Type B pancreatic cell (in vitro differentiated cells): ENCODE measurements at regions not wholly inside any gene's neighbourhood (a gene's known extent, or its start where the extent isn't known, plus 50 kb on each side); places are given as distances from the start of the nearest gene placed in this dataset.

ENCODE experiments used
- DNase-seq: peaks from one replicate; pipeline ENCODE4 v3.0.0; 2021; ENCODE audit warnings: mixed read lengths; ENCODE audit not compliant: unreplicated experiment; ENCODE audit errors: extremely low spot score
- H3K27ac Mint-ChIP-seq: 2 replicates; pipeline ENCODE4 v1.8.0; 2021; ENCODE audit warnings: mild to moderate bottlenecking, mixed read lengths
- H3K27me3 Mint-ChIP-seq: 2 replicates; pipeline ENCODE4 v1.8.0; 2021; ENCODE audit warnings: mixed read lengths
- H3K36me3 Mint-ChIP-seq: 2 replicates; pipeline ENCODE4 v1.8.0; 2021; ENCODE audit warnings: mixed read lengths
- H3K4me1 Mint-ChIP-seq: one replicate; pipeline ENCODE4 v1.8.0; 2021; ENCODE audit warnings: mixed read lengths; ENCODE audit not compliant: unreplicated experiment
- H3K4me3 Mint-ChIP-seq: 2 replicates; pipeline ENCODE4 v1.8.0; 2021; ENCODE audit warnings: mild to moderate bottlenecking, mixed read lengths
- H3K9me3 Mint-ChIP-seq: 2 replicates; pipeline ENCODE4 v1.8.0; 2021; ENCODE audit warnings: mixed read lengths
- CTCF ChIP-seq: fragments of 200-600 bp; sonication (generic); conservative IDR thresholded peaks from 2 replicates; pipeline ENCODE4 v1.5.0; 2021; ENCODE audit warnings: antibody characterized with exemption, mild to moderate bottlenecking

- Mint-ChIP-seq H3K4me3 (peak overlapping the region; percentile 39), H3K9me3 (no peaks in the 10 kb centered on the region), H3K27ac (no peak overlapping the region), H3K4me1 (peaks cover 15% of the 10 kb centered on the region), H3K27me3 (no peaks in the 10 kb centered on the region), H3K36me3 (no peaks in the 10 kb centered on the region)
- DNase-seq = no peak
- TF ChIP-seq CTCF = no peak
These were observed 110.0 kb downstream of the ADSS2 start for GRCh38 chr1:244341455-244342450.

GRCh38 chr1:244344001-244344400 is 107.7 kb downstream of the ADSS2 start:
- peaks cover 18% of the 10 kb centered on the region for H3K4me1 Mint-ChIP-seq
- H3K4me3 Mint-ChIP-seq = no peak overlapping the region
- H3K27ac Mint-ChIP-seq = no peak overlapping the region
- H3K27me3 Mint-ChIP-seq = no peaks in the 10 kb centered on the region
- no peak for DNase-seq
- TF ChIP-seq CTCF = no peak
- no peaks in the 10 kb centered on the region for H3K9me3 Mint-ChIP-seq
- no peaks in the 10 kb centered on the region for H3K36me3 Mint-ChIP-seq

GRCh38 chr1:244346972-244347618 is 104.6 kb downstream of the ADSS2 start:
- Mint-ChIP-seq H3K27ac (no peak overlapping the region), H3K4me3 (no peak overlapping the region), H3K27me3 (no peaks in the 10 kb centered on the region), H3K4me1 (peaks cover 32% of the 10 kb centered on the region), H3K9me3 (peaks cover 10% of the 10 kb centered on the region), H3K36me3 (no peaks in the 10 kb centered on the region)
- no peak for DNase-seq
- TF ChIP-seq CTCF = no peak

- Mint-ChIP-seq H3K27ac (no peak overlapping the region), H3K4me1 (peaks cover 37% of the 10 kb centered on the region), H3K9me3 (peaks cover 10% of the 10 kb centered on the region), H3K36me3 (no peaks in the 10 kb centered on the region), H3K27me3 (no peaks in the 10 kb centered on the region), H3K4me3 (no peak overlapping the region)
- no peak for TF ChIP-seq CTCF
- DNase-seq = no peak
These were observed 103.8 kb downstream of the ADSS2 start for GRCh38 chr1:244347942-244348341.

GRCh38 chr1:244349103-244349531 is 102.6 kb downstream of the ADSS2 start:
- Mint-ChIP-seq H3K27ac (no peak overlapping the region), H3K36me3 (no peaks in the 10 kb centered on the region), H3K4me1 (peaks cover 44% of the 10 kb centered on the region), H3K4me3 (peak overlapping the region; percentile 28), H3K9me3 (peaks cover 10% of the 10 kb centered on the region), H3K27me3 (no peaks in the 10 kb centered on the region)
- no peak for DNase-seq
- TF ChIP-seq CTCF = no peak
